Uterus (tissue), 2 donors: ENCODE measurements at regions not wholly inside any gene's neighbourhood (a gene's known extent, or its start where the extent isn't known, plus 50 kb on each side); places are given as distances from the start of the nearest gene placed in this dataset.

Experiments
- POLR2A ChIP-seq, 2 donors: fragments of 450-650 bp; IDR thresholded peaks; one replicate each; pipeline ENCODE4 v1.6.1; 2016; ENCODE audit warnings: antibody characterized with exemption in 2 of 2, mild to moderate bottlenecking in 1 of 2, moderate library complexity in 1 of 2
- TF ChIP-seq, protein P1 (sequence below), 4 experiments: fragments of 200-600 bp in 2 of 4; fragments of 450-650 bp in 2 of 4; sonication (generic) in 2 of 4; IDR thresholded peaks; one replicate each; pipeline ENCODE4 v1.5.1; 2016 to 2019; ENCODE audit warnings: antibody characterized with exemption in 4 of 4, mild to moderate bottlenecking in 2 of 4, moderate library complexity in 1 of 4

- TF ChIP-seq, protein P1, sequence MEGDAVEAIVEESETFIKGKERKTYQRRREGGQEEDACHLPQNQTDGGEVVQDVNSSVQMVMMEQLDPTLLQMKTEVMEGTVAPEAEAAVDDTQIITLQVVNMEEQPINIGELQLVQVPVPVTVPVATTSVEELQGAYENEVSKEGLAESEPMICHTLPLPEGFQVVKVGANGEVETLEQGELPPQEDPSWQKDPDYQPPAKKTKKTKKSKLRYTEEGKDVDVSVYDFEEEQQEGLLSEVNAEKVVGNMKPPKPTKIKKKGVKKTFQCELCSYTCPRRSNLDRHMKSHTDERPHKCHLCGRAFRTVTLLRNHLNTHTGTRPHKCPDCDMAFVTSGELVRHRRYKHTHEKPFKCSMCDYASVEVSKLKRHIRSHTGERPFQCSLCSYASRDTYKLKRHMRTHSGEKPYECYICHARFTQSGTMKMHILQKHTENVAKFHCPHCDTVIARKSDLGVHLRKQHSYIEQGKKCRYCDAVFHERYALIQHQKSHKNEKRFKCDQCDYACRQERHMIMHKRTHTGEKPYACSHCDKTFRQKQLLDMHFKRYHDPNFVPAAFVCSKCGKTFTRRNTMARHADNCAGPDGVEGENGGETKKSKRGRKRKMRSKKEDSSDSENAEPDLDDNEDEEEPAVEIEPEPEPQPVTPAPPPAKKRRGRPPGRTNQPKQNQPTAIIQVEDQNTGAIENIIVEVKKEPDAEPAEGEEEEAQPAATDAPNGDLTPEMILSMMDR (IDR thresholded peaks at IDR 0.05) = no peak
- TF ChIP-seq POLR2A (IDR thresholded peaks at IDR 0.05) = no peak
These were observed 311.9 kb upstream of the TBX3 start for GRCh38 chr12:114995891-114996290.
